HG02571 (cell line): ENCODE measurements at regions not wholly inside any gene's neighbourhood (a gene's known extent, or its start where the extent isn't known, plus 50 kb on each side); places are given as distances from the start of the nearest gene placed in this dataset.

Source experiments
- ATAC-seq: cut with Tn5 transposase; IDR thresholded peaks from one replicate; pipeline ENCODE4 v1.9.1; 2021; ENCODE audit warnings: mild to moderate bottlenecking, moderate library complexity; ENCODE audit not compliant: unreplicated experiment

DNA sequence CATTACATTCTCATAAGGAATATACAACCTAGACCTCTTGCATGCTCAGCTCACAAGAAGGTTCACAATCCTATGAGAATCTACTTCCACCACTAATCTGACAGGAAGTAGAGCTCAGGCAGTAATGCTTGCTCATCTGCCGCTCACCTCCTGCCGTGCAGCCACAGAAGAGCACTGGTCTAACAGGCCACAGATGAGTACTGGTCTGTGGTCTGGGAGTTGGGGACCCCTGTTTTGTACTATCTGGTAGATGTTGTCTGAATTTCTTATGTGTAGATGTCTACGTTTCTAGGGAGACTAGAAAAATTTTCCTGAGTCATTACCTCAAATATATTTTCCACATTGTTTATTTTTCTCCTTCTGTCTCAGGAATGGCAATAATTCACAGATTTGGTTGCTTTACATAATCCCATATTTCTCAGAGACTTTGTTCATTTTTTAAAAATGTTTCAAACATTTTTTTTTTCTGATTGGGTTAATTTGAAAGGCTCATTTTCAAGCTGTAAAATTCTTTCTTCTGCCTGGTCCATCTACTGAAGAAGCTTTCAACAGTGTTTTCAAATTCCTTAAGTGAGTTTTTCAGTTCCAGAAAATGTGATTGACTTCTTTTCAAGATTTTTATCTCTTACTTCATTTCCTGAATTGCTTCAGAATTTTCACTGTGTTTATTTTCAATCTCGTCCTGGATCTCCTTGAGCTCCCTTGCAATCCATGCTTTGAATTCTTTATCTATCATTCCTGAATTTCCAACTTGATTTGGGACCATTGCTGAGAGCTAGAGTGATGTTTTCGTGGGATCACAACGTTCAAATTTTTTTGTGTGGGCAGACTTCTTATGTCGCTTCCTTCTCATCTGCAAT lies 1322.2 kb downstream of the PCDH9 start:
- no peak for ATAC-seq

DNA sequence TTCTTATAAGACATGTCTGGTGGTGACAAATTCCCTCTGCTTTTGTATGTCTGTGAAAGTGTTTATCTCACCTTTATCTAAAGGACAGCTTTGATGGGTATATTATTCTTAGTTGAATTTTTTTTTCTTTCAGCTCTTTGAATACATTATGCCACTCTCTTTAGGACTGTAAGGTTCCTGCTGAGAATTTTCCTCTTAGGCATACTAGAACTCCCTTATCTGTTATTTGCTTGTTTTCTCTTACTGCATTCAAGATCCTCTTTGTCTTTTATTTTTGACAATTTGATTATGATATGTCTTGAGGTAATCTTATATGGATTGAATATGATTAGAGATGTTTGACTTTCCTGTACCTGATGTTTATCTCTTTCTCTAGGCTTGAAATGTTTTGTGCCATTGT lies 1328.4 kb downstream of the PCDH9 start:
- ATAC-seq, result no peak

- ATAC-seq, result no peak
These were observed 1336.1 kb downstream of the PCDH9 start for GRCh38 chr13:65894049-65894448.

DNA sequence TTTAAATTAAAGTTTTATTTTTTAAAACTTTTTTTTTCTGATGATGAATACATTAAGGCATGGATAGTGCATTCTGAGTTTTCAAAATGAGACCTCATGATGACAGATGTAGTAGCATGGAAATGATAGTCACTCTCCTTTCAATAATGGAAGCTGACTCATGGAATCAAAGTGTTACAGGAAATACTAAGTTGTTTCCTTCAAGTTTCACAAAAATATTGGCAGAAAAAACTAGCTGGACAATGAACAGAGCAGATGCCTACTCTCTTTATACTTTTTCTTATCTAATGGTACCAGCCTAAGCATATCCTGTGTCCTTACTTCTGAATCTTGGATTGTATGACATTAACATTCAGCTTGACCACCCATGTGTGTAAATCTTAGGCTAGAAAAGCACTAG lies 1337.3 kb downstream of the PCDH9 start:
- no peak for ATAC-seq

GRCh38 chr13:65889368-65889767 lies 1340.8 kb downstream of the PCDH9 start:
- ATAC-seq, result no peak

- no peak for ATAC-seq
These were observed 1347.3 kb downstream of the PCDH9 start for GRCh38 chr13:65882810-65883209.

DNA sequence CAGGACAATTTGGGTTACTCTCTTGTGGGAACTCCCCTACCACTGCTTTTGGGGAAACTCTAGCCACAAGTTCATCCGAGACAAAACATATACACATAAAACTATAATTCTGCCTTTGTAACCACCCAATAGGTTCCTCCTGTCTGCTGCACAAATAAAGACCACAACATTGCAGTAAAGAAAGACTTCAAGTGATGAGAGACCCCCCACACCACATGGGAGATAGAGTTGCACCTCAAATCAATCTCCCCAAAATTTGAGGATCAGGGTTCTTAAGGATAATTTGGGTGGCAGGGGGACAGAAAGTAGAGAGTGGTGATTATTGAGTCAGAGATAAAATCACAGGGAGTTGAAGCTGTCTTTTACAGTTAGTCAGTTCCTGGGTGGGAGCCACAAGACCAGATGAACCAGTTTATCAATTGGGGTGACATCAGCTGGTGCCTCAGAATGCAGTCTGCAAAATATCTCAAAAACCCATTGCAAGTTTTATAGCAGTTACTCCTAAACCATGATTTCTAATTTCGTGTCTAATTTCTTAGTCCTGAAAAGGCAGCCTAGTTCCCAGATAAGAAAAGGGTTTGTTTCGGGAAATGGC lies 1348.5 kb downstream of the PCDH9 start:
- no peak for ATAC-seq

DNA sequence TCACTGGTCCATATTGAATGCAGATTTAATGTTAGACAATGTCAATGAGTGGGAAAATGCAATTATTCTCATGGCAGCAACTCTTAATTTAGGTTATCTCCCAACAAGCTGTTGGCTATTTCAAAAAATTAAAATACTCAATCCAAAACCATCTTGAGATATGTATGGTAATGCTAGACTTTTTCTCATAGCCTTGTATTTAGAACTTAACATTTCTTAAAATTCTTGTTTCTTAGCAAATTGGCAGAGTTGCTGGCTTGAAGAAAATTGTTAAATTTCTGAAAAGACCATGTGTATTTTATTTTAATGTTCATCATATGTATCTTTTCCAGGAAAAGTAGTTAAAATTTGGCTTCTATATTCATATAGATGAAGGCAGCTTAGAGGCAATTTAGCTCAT lies 1355.1 kb downstream of the PCDH9 start:
- no peak for ATAC-seq

DNA sequence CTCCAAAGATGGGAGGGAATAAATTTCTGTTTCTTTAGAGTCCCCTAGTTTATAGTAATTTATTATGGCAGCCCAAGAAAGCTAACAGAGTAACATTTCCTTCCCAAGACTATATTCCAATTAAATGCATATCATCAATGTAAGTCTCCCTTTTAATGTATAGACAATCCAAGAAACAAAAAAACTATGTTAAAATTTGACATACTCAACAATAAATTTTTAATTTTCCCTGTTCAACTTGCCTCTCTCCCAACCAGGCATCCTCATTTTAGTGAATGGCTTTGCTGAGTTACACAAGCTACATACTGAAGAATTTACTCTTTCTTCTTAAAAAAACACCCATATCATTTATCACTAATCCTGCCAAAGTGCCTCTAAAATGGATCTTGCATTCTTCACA lies 1357.7 kb downstream of the PCDH9 start:
- ATAC-seq, result no peak

GRCh38 chr13:65868884-65869283 lies 1361.3 kb downstream of the PCDH9 start:
- ATAC-seq, result no peak

GRCh38 chr13:65868099-65868498 lies 1362.0 kb downstream of the PCDH9 start:
- ATAC-seq, result no peak

GRCh38 chr13:65866138-65866537 lies 1364.0 kb downstream of the PCDH9 start:
- ATAC-seq, result no peak

DNA sequence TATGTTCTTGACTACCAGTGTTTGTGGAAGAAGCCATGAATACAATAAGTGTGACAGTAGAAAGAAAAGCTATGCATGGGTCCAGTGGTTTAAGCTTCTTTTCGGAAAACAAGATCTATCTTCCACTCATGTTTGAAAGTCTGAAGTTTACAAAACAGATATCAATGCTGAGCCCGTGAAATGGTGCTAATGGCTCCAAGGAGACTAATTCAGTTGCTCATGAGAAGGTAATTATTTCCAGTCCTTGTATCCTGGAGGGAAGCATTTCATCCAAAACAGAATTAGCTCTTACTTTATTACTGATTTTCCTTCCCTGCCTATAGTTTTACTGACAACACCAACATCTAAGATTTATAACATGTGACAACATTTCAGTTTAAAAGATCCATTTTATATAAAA lies 1364.9 kb downstream of the PCDH9 start:
- ATAC-seq, result no peak

DNA sequence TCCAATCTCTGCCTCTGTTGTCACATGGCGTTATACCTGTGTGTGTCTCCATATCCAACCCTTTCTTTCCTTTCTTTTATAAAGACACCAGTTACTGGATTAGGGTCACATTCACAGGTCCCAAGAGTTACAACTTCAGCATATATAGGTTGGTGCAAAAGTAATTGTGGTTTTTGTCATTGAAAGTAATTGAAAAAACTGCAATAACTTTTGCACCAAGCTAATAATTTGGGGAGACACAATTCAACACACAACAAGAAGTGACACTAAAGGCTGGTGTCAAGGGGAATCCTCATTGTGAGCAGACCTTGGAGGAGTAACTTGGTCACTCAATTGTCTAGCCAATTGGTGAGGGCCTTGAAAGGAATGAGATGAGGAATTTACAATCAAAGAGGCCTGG lies 1366.1 kb downstream of the PCDH9 start:
- ATAC-seq, result no peak

GRCh38 chr13:65860306-65860705 lies 1369.8 kb downstream of the PCDH9 start:
- no peak for ATAC-seq

- ATAC-seq, result no peak
These were observed 1372.1 kb downstream of the PCDH9 start for GRCh38 chr13:65857942-65858565.

DNA sequence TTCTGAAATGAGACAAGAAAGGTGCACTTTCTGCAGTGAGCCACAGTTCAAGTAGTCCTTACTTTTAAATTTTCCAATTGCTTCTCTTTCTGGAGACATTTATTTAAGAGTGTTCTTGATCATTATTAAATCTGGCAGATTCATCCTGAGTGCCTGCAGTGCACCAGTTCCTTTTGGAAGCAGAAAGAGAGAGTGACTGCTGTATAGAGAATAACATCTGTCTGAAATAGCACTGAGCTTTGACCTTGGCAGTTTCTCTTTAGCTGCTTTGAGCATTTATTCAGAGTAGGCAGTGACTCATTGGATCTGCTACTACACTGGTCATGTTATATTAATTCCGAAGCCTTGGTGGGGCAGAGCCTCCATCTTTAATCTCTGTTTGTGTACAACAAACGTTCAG lies 1373.7 kb downstream of the PCDH9 start:
- ATAC-seq, result no peak

- ATAC-seq, result no peak
These were observed 1374.8 kb downstream of the PCDH9 start for GRCh38 chr13:65855242-65855805.

- no peak for ATAC-seq
These were observed 1375.7 kb downstream of the PCDH9 start for GRCh38 chr13:65854431-65854830.

DNA sequence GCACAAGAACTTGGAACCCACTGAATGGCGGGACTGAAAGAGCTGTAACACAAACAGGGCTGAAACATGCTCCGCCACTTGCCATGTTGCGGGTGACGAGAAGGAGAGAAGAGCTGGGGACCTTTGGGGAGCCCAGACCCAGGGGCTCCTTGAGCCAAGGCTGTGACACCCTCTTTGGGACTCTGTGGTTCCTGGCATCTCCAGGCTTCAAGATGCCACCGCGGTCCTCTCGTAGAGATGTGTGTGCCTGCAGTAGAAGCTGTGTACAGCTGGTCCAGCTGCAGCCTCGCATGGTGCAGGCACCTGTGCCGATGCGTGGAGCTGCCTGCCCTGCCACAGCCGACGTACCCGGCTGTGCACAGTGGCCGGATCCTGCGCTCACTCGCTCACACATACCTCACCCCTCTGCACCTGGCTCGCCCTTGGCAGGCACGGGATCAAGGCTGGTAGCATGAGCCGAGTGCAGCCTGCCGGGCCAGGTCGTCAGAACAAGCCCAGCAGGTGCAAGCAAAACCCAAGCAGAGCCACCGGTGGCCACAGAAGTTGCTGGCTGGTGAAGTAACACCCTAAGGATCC lies 1385.8 kb downstream of the PCDH9 start:
- no peak for ATAC-seq

DNA sequence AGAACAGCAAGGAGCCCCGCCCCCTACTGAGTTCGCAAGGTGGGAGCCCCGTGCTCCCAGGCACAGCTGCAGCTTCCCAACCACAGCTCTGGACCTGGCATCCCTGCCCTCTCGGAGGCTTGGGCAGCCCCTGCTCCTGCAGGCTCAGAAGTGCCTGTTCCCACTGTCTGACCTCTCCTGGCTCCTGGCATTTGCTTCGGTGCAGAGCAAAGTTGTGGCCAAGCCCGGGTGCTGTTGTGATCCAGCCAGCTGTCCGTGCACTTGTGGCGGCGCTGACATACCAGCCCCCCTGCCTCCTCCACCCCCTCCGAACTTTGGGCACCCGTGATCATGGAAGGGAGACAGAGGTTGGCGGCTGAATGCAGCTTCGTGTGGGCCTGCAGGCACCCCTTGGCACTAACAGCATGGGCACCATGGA lies 1386.8 kb downstream of the PCDH9 start:
- ATAC-seq, result no peak
